GM12878 (cell line): ENCODE measurements at regions not wholly inside any gene's neighbourhood (a gene's known extent, or its start where the extent isn't known, plus 50 kb on each side); places are given as distances from the start of the nearest gene placed in this dataset.

Experiments used
- ATAC-seq: fragments of 200-7000 bp; cut with Tn5 transposase; 3 replicates; pipeline ENCODE4 v1.9.1; 2020; ENCODE audit warnings: mild to moderate bottlenecking, moderate library complexity
- BruUV-seq: library from RNA; stranded (reverse); fragments of 400-500 nt; replicated peaks from 2 replicates; lab custom pipeline; 2021; lab: Mats Ljungman, UMichigan
- CTCF ChIA-PET: fragments of 300-600 bp; sonication (Branson Sonifier 250); formaldehyde crosslinking; extraction: SDS; loops from one replicate; lab custom pipeline; 2021; ENCODE audit warnings: inconsistent platforms; lab: Yijun Ruan, JAX
- POLR2A ChIA-PET: fragments of 350-600 bp; formaldehyde crosslinking; extraction: SDS; loops from one replicate; lab custom pipeline; 2021; ENCODE audit warnings: inconsistent platforms; lab: Charles Lee
- RAD21 ChIA-PET: fragments of 300-600 bp; sonication (Branson Sonifier 250); formaldehyde crosslinking; loops from one replicate; lab custom pipeline; 2023; ENCODE audit warnings: antibody characterized with exemption; ENCODE audit not compliant: unreplicated experiment; lab: Charles Lee
- SMC1A ChIA-PET: fragments of 300-600 bp; sonication (Branson Sonifier 250); formaldehyde crosslinking; loops from one replicate; lab custom pipeline; 2023; ENCODE audit not compliant: unreplicated experiment, uncharacterized antibody; lab: Charles Lee
- DNase-seq: peaks from one replicate; pipeline ENCODE4 v3.0.0-alpha.2; 2011; ENCODE audit warnings: low read depth, low spot score
- FAIRE-seq: peaks from 3 replicates; lab custom pipeline; 2011; peaks lifted over from hg19 to GRCh38; lab: Jason Lieb, UNC
- H2AFZ ChIP-seq: 2 replicates; pipeline ENCODE4 v1.6.0; 2011; ENCODE audit warnings: low read depth, low read length, control low read depth; ENCODE audit not compliant: control insufficient read depth
- H3K27ac ChIP-seq: 2 replicates; pipeline ENCODE4 v1.5.1; 2011; ENCODE audit warnings: control low read depth; ENCODE audit not compliant: control insufficient read depth, insufficient read depth
- H3K27me3 ChIP-seq, 2 experiments: replicated peaks in 1 of 2; 2 replicates each; pipeline versions ENCODE4 v1.6.0 to v1.6.1; 2011; ENCODE audit warnings: low read length in 1 of 2; ENCODE audit not compliant: control insufficient read depth in 2 of 2, insufficient read depth in 2 of 2
- H3K36me3 ChIP-seq, 2 experiments: 2 replicates each; pipeline ENCODE4 v1.5.1; 2011; ENCODE audit warnings: low read length in 1 of 2; ENCODE audit not compliant: control insufficient read depth in 2 of 2, insufficient read depth in 2 of 2
- H3K4me1 ChIP-seq: 2 replicates; pipeline ENCODE4 v1.6.1; 2011; ENCODE audit warnings: mild to moderate bottlenecking, low read length, moderate library complexity, mixed read lengths; ENCODE audit not compliant: control insufficient read depth, insufficient read depth
- H3K4me2 ChIP-seq: 2 replicates; pipeline ENCODE4 v1.6.0; 2011; ENCODE audit warnings: control low read depth; ENCODE audit not compliant: control insufficient read depth, insufficient read depth
- H3K4me3 ChIP-seq: fragments of 200-600 bp; sonication (generic); 2 replicates; pipeline ENCODE4 v1.5.1; 2016
- H3K79me2 ChIP-seq: 2 replicates; pipeline ENCODE4 v1.6.0; 2011; ENCODE audit warnings: low read length; ENCODE audit not compliant: control insufficient read depth, insufficient read depth
- H3K9ac ChIP-seq: 2 replicates; pipeline ENCODE4 v1.8.0; 2011; ENCODE audit warnings: low read length, control low read depth, mixed read lengths; ENCODE audit not compliant: control insufficient read depth, insufficient read depth
- H3K9me3 ChIP-seq: replicated peaks from 3 replicates; pipeline ENCODE4 v1.5.1; 2011; ENCODE audit warnings: mild to moderate bottlenecking, low read length; ENCODE audit not compliant: control insufficient read depth, insufficient read depth
- H4K20me1 ChIP-seq: 2 replicates; pipeline ENCODE4 v1.6.0; 2011; ENCODE audit not compliant: control insufficient read depth, insufficient read depth
- ATF7 ChIP-seq: fragments of 450-650 bp; IDR thresholded peaks from 2 replicates; pipeline ENCODE4 v1.6.1; 2016; ENCODE audit warnings: low read depth, mild to moderate bottlenecking
- CHD1 ChIP-seq: IDR thresholded peaks from 2 replicates; pipeline ENCODE4 v1.6.1; 2012; ENCODE audit warnings: low read depth, low read length, improper control_type of control experiment
- ESRRA ChIP-seq: IDR thresholded peaks from 2 replicates; pipeline ENCODE4 v1.6.1; 2012; ENCODE audit warnings: mild to moderate bottlenecking, low read length, improper control_type of control experiment
- FOXK2 ChIP-seq: fragments of 450-650 bp; IDR thresholded peaks from 2 replicates; pipeline ENCODE4 v1.6.1; 2017; ENCODE audit warnings: mild to moderate bottlenecking, moderate library complexity
- HDAC2 ChIP-seq: fragments of 200-600 bp; sonication (generic); IDR thresholded peaks from 2 replicates; pipeline ENCODE4 v1.6.1; 2017
- MEF2B ChIP-seq: fragments of 450-650 bp; IDR thresholded peaks from 2 replicates; pipeline ENCODE4 v1.6.1; 2018; ENCODE audit warnings: mild to moderate bottlenecking, moderate library complexity; ENCODE audit not compliant: partially characterized antibody, poor library complexity, severe bottlenecking
- MYC ChIP-seq: IDR thresholded peaks from 2 replicates; pipeline ENCODE4 v1.6.1; 2011; ENCODE audit warnings: mild to moderate bottlenecking, low read length, moderate library complexity, inconsistent platforms; ENCODE audit not compliant: insufficient read depth, insufficient replicate concordance, insufficient read length, severe bottlenecking
- NFYA ChIP-seq: IDR thresholded peaks from 2 replicates; pipeline ENCODE4 v1.6.1; 2011; ENCODE audit warnings: low read depth, mild to moderate bottlenecking, low read length, improper control_type of control experiment, borderline replicate concordance
- NR2C1 ChIP-seq: fragments of 450-650 bp; IDR thresholded peaks from 2 replicates; pipeline ENCODE4 v1.6.1; 2017; ENCODE audit warnings: antibody characterized with exemption, mild to moderate bottlenecking, moderate library complexity
- RCOR1 ChIP-seq: conservative IDR thresholded peaks from 2 replicates; pipeline ENCODE4 v1.6.1; 2012; ENCODE audit warnings: low read depth, low read length, improper control_type of control experiment
- TCF3 ChIP-seq: IDR thresholded peaks from 2 replicates; pipeline ENCODE4 v1.6.1; 2012; ENCODE audit warnings: low read depth, mild to moderate bottlenecking, low read length, borderline replicate concordance; ENCODE audit not compliant: insufficient read depth
- ZNF24 ChIP-seq: fragments of 450-650 bp; IDR thresholded peaks from 2 replicates; pipeline ENCODE4 v1.6.1; 2017; ENCODE audit warnings: antibody characterized with exemption, mild to moderate bottlenecking
- WGBS: methylation state at CpG from one replicate; pipeline ENCODE4 v1.1.6; 2016; ENCODE audit warnings: low lambda C conversion rate; ENCODE audit not compliant: insufficient replicate concordance, insufficient coverage; ENCODE audit errors: missing lambda C conversion rate; 5-methylcytosine and 5-hydroxymethylcytosine counted together
- in situ Hi-C: fragments of 300-500 bp; cut with MboI; formaldehyde crosslinking; loops from 9 replicates; pipeline ENCODE4 v1.14.3; 2018; ENCODE audit warnings: mixed read lengths
- intact Hi-C: fragments of 100-400 bp; cut with micrococcal nuclease; formaldehyde crosslinking; loops from one replicate; pipeline ENCODE4 v1.14.2; 2022; ENCODE audit not compliant: unreplicated experiment
- TF ChIP-seq, protein P1 (sequence below): fragments of 450-650 bp; conservative IDR thresholded peaks from 2 replicates; pipeline ENCODE4 v1.6.1; 2017; ENCODE audit warnings: mild to moderate bottlenecking, moderate library complexity
- TF ChIP-seq, protein P2 (sequence below): fragments of 450-650 bp; IDR thresholded peaks from 2 replicates; pipeline ENCODE4 v1.6.1; 2017; ENCODE audit warnings: borderline replicate concordance
- TF ChIP-seq, protein P3 (sequence below): IDR thresholded peaks from 2 replicates; pipeline ENCODE4 v1.6.1; 2012; ENCODE audit warnings: low read depth, low read length, improper control_type of control experiment
- TF ChIP-seq, protein P4 (sequence below): fragments of 450-650 bp; IDR thresholded peaks from 2 replicates; pipeline ENCODE4 v1.6.1; 2017; ENCODE audit warnings: antibody characterized with exemption, mild to moderate bottlenecking, moderate library complexity
- TF ChIP-seq, protein P5 (sequence below): IDR thresholded peaks from 2 replicates; pipeline ENCODE4 v1.6.1; 2012; ENCODE audit warnings: low read depth, low read length, improper control_type of control experiment

DNA sequence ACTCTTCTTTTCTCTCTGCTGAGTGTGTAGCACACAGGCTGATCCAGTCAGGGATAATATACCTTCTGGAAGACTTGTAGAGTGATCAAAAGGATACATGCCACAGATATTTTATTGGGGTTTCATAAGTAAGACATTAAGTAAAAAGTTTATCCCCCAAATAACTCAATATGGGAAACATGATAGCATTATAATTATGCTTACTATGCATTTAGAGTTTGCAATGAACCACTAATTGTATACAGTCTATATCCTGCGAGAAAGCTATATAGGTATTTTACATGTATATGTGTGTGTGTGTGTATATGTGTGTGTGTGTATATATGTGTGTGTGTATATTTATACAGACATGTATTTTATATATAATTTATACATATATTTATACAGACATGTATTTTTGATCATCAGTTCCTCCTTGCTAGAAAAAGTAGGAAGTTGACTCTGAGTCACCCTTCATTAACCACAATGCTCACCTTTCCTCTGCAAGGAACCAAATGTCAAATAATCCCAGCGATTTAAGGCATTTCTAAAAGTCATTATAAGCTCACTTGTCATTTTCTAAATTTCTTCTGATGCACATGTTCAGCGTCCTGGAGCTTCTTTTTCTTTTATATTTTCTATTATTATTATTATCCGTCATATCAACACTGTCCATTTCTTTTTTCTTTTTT, 312.5 kb upstream of the OBI1 start:
- no peaks in the 10 kb centered on the region for H3K36me3 ChIP-seq
- 32% methylated on average over 4 of the region's 4 CpGs for WGBS

More for the DNA sequence above, 312.5 kb upstream of the OBI1 start:
- Histone ChIP-seq H3K4me1 (no peaks in the 10 kb centered on the region), H3K27ac (no peak overlapping the region), H3K4me2 (no peak overlapping the region), H2AFZ (no peak overlapping the region), H3K9ac (no peak overlapping the region), H4K20me1 (no peaks in the 10 kb centered on the region), H3K27me3 (no peaks in the 10 kb centered on the region), H3K79me2 (no peaks in the 10 kb centered on the region), H3K9me3 (no peaks in the 10 kb centered on the region), H3K4me3 (no peak overlapping the region)
- RAD21 ChIA-PET, result no interaction called here
- in situ Hi-C loops, result loop anchor here (10.0 kb wide), 1 partner anchor 727 kb away; no protein-coding TSS in a partner anchor
- POLR2A ChIA-PET, result interaction anchor here (0.6 kb wide), 1 partner anchor 326 kb away, joined by 3 read pairs; no protein-coding TSS in a partner anchor
- SMC1A ChIA-PET, result interaction anchor here (0.6 to 1.3 kb wide), 2 partner anchors 16 to 1210 kb away, joined by 3 to 4 read pairs; no protein-coding TSS in a partner anchor
- no peak for FAIRE-seq
- no TSS peak for BruUV-seq
- TF ChIP-seq CHD1 (no peak), MYC (no peak), ESRRA (no peak), MEF2B (no peak), NR2C1 (no peak), TCF3 (no peak), RCOR1 (no peak), HDAC2 (no peak), ATF7 (no peak), FOXK2 (no peak), NFYA (no peak), ZNF24 (no peak)
- TF ChIP-seq, protein P1, sequence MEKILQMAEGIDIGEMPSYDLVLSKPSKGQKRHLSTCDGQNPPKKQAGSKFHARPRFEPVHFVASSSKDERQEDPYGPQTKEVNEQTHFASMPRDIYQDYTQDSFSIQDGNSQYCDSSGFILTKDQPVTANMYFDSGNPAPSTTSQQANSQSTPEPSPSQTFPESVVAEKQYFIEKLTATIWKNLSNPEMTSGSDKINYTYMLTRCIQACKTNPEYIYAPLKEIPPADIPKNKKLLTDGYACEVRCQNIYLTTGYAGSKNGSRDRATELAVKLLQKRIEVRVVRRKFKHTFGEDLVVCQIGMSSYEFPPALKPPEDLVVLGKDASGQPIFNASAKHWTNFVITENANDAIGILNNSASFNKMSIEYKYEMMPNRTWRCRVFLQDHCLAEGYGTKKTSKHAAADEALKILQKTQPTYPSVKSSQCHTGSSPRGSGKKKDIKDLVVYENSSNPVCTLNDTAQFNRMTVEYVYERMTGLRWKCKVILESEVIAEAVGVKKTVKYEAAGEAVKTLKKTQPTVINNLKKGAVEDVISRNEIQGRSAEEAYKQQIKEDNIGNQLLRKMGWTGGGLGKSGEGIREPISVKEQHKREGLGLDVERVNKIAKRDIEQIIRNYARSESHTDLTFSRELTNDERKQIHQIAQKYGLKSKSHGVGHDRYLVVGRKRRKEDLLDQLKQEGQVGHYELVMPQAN, result no peak
- TF ChIP-seq, protein P2, sequence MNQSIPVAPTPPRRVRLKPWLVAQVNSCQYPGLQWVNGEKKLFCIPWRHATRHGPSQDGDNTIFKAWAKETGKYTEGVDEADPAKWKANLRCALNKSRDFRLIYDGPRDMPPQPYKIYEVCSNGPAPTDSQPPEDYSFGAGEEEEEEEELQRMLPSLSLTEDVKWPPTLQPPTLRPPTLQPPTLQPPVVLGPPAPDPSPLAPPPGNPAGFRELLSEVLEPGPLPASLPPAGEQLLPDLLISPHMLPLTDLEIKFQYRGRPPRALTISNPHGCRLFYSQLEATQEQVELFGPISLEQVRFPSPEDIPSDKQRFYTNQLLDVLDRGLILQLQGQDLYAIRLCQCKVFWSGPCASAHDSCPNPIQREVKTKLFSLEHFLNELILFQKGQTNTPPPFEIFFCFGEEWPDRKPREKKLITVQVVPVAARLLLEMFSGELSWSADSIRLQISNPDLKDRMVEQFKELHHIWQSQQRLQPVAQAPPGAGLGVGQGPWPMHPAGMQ, result no peak
- TF ChIP-seq, protein P3, sequence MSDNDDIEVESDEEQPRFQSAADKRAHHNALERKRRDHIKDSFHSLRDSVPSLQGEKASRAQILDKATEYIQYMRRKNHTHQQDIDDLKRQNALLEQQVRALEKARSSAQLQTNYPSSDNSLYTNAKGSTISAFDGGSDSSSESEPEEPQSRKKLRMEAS, result no peak
- TF ChIP-seq, protein P4, sequence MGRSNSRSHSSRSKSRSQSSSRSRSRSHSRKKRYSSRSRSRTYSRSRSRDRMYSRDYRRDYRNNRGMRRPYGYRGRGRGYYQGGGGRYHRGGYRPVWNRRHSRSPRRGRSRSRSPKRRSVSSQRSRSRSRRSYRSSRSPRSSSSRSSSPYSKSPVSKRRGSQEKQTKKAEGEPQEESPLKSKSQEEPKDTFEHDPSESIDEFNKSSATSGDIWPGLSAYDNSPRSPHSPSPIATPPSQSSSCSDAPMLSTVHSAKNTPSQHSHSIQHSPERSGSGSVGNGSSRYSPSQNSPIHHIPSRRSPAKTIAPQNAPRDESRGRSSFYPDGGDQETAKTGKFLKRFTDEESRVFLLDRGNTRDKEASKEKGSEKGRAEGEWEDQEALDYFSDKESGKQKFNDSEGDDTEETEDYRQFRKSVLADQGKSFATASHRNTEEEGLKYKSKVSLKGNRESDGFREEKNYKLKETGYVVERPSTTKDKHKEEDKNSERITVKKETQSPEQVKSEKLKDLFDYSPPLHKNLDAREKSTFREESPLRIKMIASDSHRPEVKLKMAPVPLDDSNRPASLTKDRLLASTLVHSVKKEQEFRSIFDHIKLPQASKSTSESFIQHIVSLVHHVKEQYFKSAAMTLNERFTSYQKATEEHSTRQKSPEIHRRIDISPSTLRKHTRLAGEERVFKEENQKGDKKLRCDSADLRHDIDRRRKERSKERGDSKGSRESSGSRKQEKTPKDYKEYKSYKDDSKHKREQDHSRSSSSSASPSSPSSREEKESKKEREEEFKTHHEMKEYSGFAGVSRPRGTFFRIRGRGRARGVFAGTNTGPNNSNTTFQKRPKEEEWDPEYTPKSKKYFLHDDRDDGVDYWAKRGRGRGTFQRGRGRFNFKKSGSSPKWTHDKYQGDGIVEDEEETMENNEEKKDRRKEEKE, result no peak
- TF ChIP-seq, protein P5, sequence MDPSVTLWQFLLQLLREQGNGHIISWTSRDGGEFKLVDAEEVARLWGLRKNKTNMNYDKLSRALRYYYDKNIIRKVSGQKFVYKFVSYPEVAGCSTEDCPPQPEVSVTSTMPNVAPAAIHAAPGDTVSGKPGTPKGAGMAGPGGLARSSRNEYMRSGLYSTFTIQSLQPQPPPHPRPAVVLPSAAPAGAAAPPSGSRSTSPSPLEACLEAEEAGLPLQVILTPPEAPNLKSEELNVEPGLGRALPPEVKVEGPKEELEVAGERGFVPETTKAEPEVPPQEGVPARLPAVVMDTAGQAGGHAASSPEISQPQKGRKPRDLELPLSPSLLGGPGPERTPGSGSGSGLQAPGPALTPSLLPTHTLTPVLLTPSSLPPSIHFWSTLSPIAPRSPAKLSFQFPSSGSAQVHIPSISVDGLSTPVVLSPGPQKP, result no peak
- TF ChIP-seq, all 136 proteins: peak for 0
- DNase-seq, result no peak
- intact Hi-C loops, result no loop called here
- CTCF ChIA-PET, result interaction anchor here (0.7 to 2.8 kb wide), 6 partner anchors 10 to 833 kb away, joined by 3 to 8 read pairs (median 4); no protein-coding TSS in a partner anchor
- ATAC-seq, result no peak
